PFSK-1 (cell line): ENCODE measurements at regions not wholly inside any gene's neighbourhood (a gene's known extent, or its start where the extent isn't known, plus 50 kb on each side); places are given as distances from the start of the nearest gene placed in this dataset.

Experiments used
- POLR2AphosphoS5 ChIP-seq: IDR thresholded peaks from 2 replicates; pipeline ENCODE4 v1.6.1; 2012; ENCODE audit warnings: low read depth, mild to moderate bottlenecking, control low read depth, low read length, moderate library complexity
- TAF1 ChIP-seq: IDR thresholded peaks from 2 replicates; pipeline ENCODE4 v1.6.1; 2012; ENCODE audit warnings: low read length, control low read depth, borderline replicate concordance; ENCODE audit not compliant: insufficient read depth

DNA sequence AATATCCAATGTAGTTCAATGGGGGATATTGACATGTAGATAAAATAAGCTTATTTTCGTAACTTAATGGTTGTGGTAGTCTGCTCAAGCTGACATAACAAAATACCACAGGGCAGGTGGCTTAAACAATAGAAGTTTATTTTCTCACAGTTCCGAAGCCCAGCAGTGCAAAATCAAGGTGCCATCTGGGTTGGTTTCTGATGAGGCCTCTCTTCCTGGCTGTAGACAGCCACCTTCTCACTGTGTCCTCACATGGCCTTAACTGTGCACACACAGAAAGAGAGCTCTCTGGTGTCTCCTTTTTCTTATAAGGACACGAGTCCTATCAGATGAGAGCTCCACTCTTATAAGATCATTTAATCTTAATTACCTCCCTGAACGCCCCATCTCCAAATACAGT is 64.8 kb upstream of the IPO9 start:
- TF ChIP-seq TAF1 (no peak), POLR2AphosphoS5 (no peak)
